Liver (tissue), 3 donors: ENCODE measurements at regions not wholly inside any gene's neighbourhood (a gene's known extent, or its start where the extent isn't known, plus 50 kb on each side); places are given as distances from the start of the nearest gene placed in this dataset.

Experiments
- ATF3 ChIP-seq: IDR thresholded peaks from 2 replicates; pipeline ENCODE4 v1.6.1; 2016; ENCODE audit warnings: antibody characterized with exemption
- CTCF ChIP-seq: fragments of 150-350 bp; IDR thresholded peaks from 2 replicates; pipeline ENCODE4 v1.5.1; 2017; ENCODE audit warnings: improper control_type of control experiment, low read depth, low read length; ENCODE audit not compliant: missing input control
- EGR1 ChIP-seq, 2 donors: IDR thresholded peaks; 2 replicates each; pipeline ENCODE4 v1.6.1; 2016 to 2018; ENCODE audit warnings: antibody characterized with exemption in 2 of 2, low read depth in 2 of 2
- HNF4A ChIP-seq, 2 donors: conservative IDR thresholded peaks; 2 replicates each; pipeline ENCODE4 v1.6.1; 2016; ENCODE audit warnings: antibody characterized with exemption in 2 of 2, mild to moderate bottlenecking in 2 of 2
- HNF4G ChIP-seq: IDR thresholded peaks from 2 replicates; pipeline ENCODE4 v1.6.1; 2016; ENCODE audit warnings: antibody characterized with exemption
- MAX ChIP-seq: IDR thresholded peaks from 2 replicates; pipeline ENCODE4 v1.6.1; 2016; ENCODE audit warnings: antibody characterized with exemption
- RXRA ChIP-seq, 2 donors: IDR thresholded peaks; 2 replicates each; pipeline ENCODE4 v1.6.1; 2017 to 2018; ENCODE audit warnings: antibody characterized with exemption in 2 of 2, mild to moderate bottlenecking in 1 of 2
- SP1 ChIP-seq: IDR thresholded peaks from 2 replicates; pipeline ENCODE4 v1.6.1; 2018; ENCODE audit warnings: antibody characterized with exemption, mild to moderate bottlenecking
- TAF1 ChIP-seq: conservative IDR thresholded peaks from 2 replicates; pipeline ENCODE4 v1.6.1; 2016; ENCODE audit warnings: antibody characterized with exemption, mild to moderate bottlenecking
- ZBTB33 ChIP-seq: IDR thresholded peaks from 2 replicates; pipeline ENCODE4 v1.6.1; 2016; ENCODE audit warnings: antibody characterized with exemption
- donor health status: healthy.
- donor health status: healthy.

GRCh38 chr13:74773248-74773647, 639.0 kb upstream of the KLF12 start:
- TF ChIP-seq CTCF = no peak
- TF ChIP-seq HNF4G = no peak
- TF ChIP-seq EGR1 (IDR thresholded peaks at IDR 0.05; ENCODE audit: low read depth in 2 of 2) = no peak
- TF ChIP-seq MAX = no peak
- no peak for TF ChIP-seq ZBTB33
- no peak for TF ChIP-seq RXRA (IDR thresholded peaks at IDR 0.05)
- no peak for TF ChIP-seq ATF3
- no peak for TF ChIP-seq HNF4A (conservative IDR thresholded peaks at IDR 0.05)
- TF ChIP-seq SP1 = no peak
- TF ChIP-seq TAF1 = no peak
